ENCODE measurements at regions not wholly inside any gene's neighbourhood (a gene's known extent, or its start where the extent isn't known, plus 50 kb on each side); places are given as distances from the start of the nearest gene placed in this dataset.

GRCh38 chr14:97712471-97712870 is 915.3 kb downstream of the VRK1 start:
- TF ChIP-seq CTCF (conservative IDR thresholded peaks at IDR 0.05 in 1 of 2, IDR thresholded peaks at IDR 0.05 in 1 of 2; ENCODE audit: extremely low read depth in 1 of 2, insufficient read depth in 1 of 2, low read depth in 1 of 2, low read length in 2 of 2) (no peak), EZH2 (IDR thresholded peaks at IDR 0.05; ENCODE audit: borderline replicate concordance, low read length) (no peak)

All from mammary epithelial cell (primary cell).